GM12874 (cell line): ENCODE measurements at regions not wholly inside any gene's neighbourhood (a gene's known extent, or its start where the extent isn't known, plus 50 kb on each side); places are given as distances from the start of the nearest gene placed in this dataset.

ENCODE experiments used
- CTCF ChIP-seq: IDR thresholded peaks from 2 replicates; pipeline ENCODE4 v1.5.1; 2011; ENCODE audit warnings: low read depth, mild to moderate bottlenecking, control low read depth, low read length, moderate library complexity; ENCODE audit not compliant: insufficient read depth

DNA sequence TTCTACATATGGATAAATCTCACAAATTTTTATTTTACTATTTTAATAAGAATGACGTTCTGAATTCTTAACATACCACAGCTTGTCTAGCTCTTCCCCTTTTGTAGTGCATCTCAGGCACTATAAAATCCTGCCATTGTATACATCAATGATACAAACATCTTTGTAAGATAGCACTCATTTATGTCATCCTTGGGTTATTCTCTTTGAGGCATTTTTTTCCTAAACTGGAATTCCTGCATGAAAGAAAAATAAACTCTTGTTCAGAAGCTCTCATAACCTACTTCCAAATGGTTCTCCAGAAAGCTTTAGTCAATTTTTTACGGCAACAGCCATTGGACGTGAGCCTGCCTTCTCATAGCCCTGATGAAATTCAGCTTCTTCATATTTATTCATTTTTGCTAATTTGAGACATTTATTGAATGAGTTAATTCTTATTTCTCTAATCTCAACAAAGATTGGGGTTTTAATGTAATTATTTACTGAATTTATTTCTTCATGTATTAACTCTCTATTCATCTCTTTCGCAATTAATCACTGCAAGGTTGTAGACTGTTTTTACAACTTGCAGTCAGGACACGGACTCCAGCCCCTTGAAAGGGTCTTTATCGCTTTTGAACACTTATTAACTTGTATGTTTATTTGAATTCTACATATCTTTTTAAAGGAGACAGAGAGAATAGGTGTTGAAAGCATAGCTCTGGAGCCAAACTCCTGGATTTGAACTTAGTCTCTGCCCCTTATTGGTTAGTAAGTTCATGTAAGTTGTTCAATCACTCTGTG lies 57.6 kb upstream of the PARD3B start:
- no peak for TF ChIP-seq CTCF

DNA sequence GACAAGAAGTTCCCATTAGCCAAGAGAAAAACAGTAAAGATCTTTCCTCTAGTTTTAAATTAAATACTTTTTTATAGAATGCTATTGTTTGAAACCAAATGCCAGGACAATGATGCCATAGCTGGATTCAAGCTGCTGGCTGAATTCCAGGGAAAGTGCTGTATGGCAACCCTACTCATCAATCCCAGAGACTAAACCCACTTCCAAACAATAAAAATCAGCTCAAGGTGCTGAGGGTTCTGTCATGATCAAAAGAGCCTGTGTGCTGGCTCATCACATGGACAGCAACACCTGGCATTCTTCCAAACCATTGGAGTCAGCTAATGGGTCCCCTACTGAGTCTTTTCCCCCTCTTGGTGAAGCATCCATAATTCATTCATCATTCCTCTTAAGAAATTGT lies 53.7 kb upstream of the PARD3B start:
- TF ChIP-seq CTCF, result no peak

DNA sequence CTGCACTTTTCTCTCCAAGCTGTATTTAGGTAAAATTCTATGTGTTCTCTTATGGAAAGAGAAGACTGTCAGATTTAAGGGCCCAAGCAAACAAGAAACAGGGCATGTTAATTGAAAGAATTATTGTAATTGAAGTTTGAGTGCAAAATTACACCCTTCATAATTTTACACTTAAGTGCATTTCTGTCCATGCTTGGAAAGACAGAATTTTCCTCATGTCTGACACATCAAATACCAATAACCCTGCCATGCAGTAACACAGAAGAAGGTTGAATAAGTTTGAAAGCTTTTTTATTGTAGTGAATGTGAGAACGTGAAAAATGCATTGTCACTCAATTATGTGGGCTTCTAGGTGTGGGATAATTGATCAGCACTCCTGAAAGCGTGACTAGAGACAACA lies 52.9 kb upstream of the PARD3B start:
- no peak for TF ChIP-seq CTCF

DNA sequence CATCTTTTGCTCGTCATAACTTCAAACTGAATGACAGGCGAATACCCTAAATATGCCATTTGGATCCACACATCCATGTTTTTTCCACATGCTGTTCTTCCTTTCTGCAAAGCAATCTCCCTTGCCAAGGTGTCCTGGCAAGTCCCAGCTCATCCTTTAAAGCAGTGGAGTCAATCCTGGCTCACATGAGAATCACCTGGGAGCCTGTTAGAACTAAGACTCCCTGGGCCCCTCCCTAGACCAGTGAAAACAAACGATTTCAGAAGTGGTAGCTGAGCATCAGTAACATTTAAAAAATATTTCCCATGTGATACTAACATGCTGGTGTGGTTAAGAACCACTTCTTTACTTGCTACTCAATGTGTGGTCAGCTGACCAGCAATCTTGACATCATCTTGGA lies 50.6 kb upstream of the PARD3B start:
- TF ChIP-seq CTCF, result no peak

DNA sequence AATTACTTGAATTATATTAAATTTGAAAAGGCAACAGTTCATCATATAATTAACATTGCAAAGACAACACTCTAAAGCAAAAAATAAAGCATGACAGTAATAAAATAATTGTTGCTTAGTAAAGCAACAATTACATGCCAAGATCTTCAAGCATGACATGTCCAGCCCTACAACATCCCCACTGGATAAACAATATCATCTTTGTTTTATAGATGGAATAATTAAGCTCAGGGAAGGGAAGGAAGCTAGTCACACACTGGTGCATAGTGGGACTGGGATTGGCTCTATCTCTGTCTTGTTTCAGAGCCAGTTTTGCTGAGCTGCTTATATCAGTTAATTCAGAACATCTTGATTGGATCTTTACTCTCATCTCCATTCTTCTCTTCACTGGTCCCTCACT lies 49.9 kb upstream of the PARD3B start:
- no peak for TF ChIP-seq CTCF
